DOHH2 (cell line): ENCODE measurements at regions not wholly inside any gene's neighbourhood (a gene's known extent, or its start where the extent isn't known, plus 50 kb on each side); places are given as distances from the start of the nearest gene placed in this dataset.

Experiments used
- H3F3A ChIP-seq: fragments of 200-600 bp; sonication (generic), shearing (Covaris generic); 2 replicates; pipeline ENCODE4 v1.6.0; 2016; ENCODE audit warnings: antibody characterized with exemption, mild to moderate bottlenecking; ENCODE audit not compliant: control insufficient read depth, insufficient read depth
- H3K27ac ChIP-seq: fragments of 200-600 bp; sonication (generic); 2 replicates; pipeline ENCODE4 v1.5.1; 2014; ENCODE audit warnings: low read depth, mild to moderate bottlenecking, low read length, moderate library complexity
- H3K27me3 ChIP-seq: fragments of 200-600 bp; sonication (generic); 2 replicates; pipeline ENCODE4 v1.6.1; 2014; ENCODE audit warnings: mild to moderate bottlenecking, low read length, mixed read lengths; ENCODE audit not compliant: control insufficient read depth
- H3K36me3 ChIP-seq: fragments of 200-600 bp; sonication (generic); 2 replicates; pipeline ENCODE4 v1.6.1; 2014; ENCODE audit warnings: mild to moderate bottlenecking, low read length, moderate library complexity, mixed read lengths; ENCODE audit not compliant: control insufficient read depth
- H3K4me1 ChIP-seq: fragments of 200-600 bp; sonication (generic); 2 replicates; pipeline ENCODE4 v1.6.1; 2014; ENCODE audit warnings: mild to moderate bottlenecking, low read length, mixed read lengths; ENCODE audit not compliant: control insufficient read depth
- H3K4me2 ChIP-seq: fragments of 200-600 bp; sonication (generic); 2 replicates; pipeline ENCODE4 v1.6.0; 2014; ENCODE audit warnings: mild to moderate bottlenecking, low read length, moderate library complexity
- H3K4me3 ChIP-seq: fragments of 200-600 bp; sonication (generic); 2 replicates; pipeline ENCODE4 v1.5.1; 2014; ENCODE audit warnings: mild to moderate bottlenecking, low read length, mixed read lengths
- H3K79me2 ChIP-seq: fragments of 200-600 bp; sonication (generic); 2 replicates; pipeline ENCODE4 v1.6.1; 2014; ENCODE audit warnings: mild to moderate bottlenecking, low read length, mixed read lengths; ENCODE audit not compliant: control insufficient read depth
- H3K9me2 ChIP-seq: fragments of 200-600 bp; sonication (generic); replicated peaks from 2 replicates; pipeline ENCODE4 v1.6.1; 2014; ENCODE audit warnings: mild to moderate bottlenecking, low read length, mixed read lengths; ENCODE audit not compliant: control insufficient read depth
- H3K9me3 ChIP-seq: fragments of 200-600 bp; sonication (generic); 2 replicates; pipeline ENCODE4 v1.6.1; 2014; ENCODE audit warnings: antibody characterized with exemption, low read length, mixed read lengths; ENCODE audit not compliant: control insufficient read depth, insufficient read depth
- H4K20me1 ChIP-seq: fragments of 200-600 bp; sonication (generic); 2 replicates; pipeline ENCODE4 v1.6.0; 2014; ENCODE audit warnings: low read depth, mild to moderate bottlenecking, antibody characterized with exemption, low read length, moderate library complexity; ENCODE audit not compliant: control insufficient read depth, insufficient read depth
- EZH2phosphoT487 ChIP-seq: fragments of 200-600 bp; sonication (generic); IDR thresholded peaks from 2 replicates; pipeline ENCODE4 v1.6.1; 2017; ENCODE audit warnings: borderline replicate concordance, mild to moderate bottlenecking, antibody characterized with exemption, low read length, moderate library complexity, mixed read lengths
- TF ChIP-seq, protein P1 (sequence below): fragments of 200-600 bp; sonication (generic); IDR thresholded peaks from one replicate; pipeline ENCODE4 v1.5.1; 2014; ENCODE audit warnings: antibody characterized with exemption, mild to moderate bottlenecking, low read depth, low read length; ENCODE audit not compliant: poor library complexity, severe bottlenecking

- Histone ChIP-seq H3K27ac (no peak overlapping the region), H3K4me2 (no peak overlapping the region), H3F3A (no peaks in the 10 kb centered on the region), H4K20me1 (no peaks in the 10 kb centered on the region), H3K4me1 (no peaks in the 10 kb centered on the region), H3K36me3 (no peaks in the 10 kb centered on the region), H3K9me3 (no peaks in the 10 kb centered on the region), H3K4me3 (no peak overlapping the region), H3K9me2 (no peaks in the 10 kb centered on the region), H3K79me2 (no peaks in the 10 kb centered on the region), H3K27me3 (0 out of 2 replicates have a peak, but pooled peaks cover 2% of the 10 kb centered on the region)
- TF ChIP-seq, protein P1, sequence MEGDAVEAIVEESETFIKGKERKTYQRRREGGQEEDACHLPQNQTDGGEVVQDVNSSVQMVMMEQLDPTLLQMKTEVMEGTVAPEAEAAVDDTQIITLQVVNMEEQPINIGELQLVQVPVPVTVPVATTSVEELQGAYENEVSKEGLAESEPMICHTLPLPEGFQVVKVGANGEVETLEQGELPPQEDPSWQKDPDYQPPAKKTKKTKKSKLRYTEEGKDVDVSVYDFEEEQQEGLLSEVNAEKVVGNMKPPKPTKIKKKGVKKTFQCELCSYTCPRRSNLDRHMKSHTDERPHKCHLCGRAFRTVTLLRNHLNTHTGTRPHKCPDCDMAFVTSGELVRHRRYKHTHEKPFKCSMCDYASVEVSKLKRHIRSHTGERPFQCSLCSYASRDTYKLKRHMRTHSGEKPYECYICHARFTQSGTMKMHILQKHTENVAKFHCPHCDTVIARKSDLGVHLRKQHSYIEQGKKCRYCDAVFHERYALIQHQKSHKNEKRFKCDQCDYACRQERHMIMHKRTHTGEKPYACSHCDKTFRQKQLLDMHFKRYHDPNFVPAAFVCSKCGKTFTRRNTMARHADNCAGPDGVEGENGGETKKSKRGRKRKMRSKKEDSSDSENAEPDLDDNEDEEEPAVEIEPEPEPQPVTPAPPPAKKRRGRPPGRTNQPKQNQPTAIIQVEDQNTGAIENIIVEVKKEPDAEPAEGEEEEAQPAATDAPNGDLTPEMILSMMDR, result no peak
- no peak for TF ChIP-seq EZH2phosphoT487
Measured at GRCh38 chr17:79485991-79486390, 124.9 kb downstream of the RBFOX3 start.

GRCh38 chr17:79485419-79485985 lies 125.3 kb downstream of the RBFOX3 start:
- no peaks in the 10 kb centered on the region for H3F3A ChIP-seq
- no peaks in the 10 kb centered on the region for H3K36me3 ChIP-seq
- TF ChIP-seq EZH2phosphoT487, result no peak
- TF ChIP-seq, protein P1, result no peak
- H3K79me2 ChIP-seq, result no peaks in the 10 kb centered on the region
- H3K4me3 ChIP-seq, result no peak overlapping the region
- no peaks in the 10 kb centered on the region for H3K9me3 ChIP-seq
- H4K20me1 ChIP-seq, result no peaks in the 10 kb centered on the region
- no peak overlapping the region for H3K27ac ChIP-seq
- H3K27me3 ChIP-seq, result 0 out of 2 replicates have a peak, but pooled peaks cover 2% of the 10 kb centered on the region
- no peak overlapping the region for H3K4me2 ChIP-seq
- no peaks in the 10 kb centered on the region for H3K9me2 ChIP-seq
- H3K4me1 ChIP-seq, result no peaks in the 10 kb centered on the region

DNA sequence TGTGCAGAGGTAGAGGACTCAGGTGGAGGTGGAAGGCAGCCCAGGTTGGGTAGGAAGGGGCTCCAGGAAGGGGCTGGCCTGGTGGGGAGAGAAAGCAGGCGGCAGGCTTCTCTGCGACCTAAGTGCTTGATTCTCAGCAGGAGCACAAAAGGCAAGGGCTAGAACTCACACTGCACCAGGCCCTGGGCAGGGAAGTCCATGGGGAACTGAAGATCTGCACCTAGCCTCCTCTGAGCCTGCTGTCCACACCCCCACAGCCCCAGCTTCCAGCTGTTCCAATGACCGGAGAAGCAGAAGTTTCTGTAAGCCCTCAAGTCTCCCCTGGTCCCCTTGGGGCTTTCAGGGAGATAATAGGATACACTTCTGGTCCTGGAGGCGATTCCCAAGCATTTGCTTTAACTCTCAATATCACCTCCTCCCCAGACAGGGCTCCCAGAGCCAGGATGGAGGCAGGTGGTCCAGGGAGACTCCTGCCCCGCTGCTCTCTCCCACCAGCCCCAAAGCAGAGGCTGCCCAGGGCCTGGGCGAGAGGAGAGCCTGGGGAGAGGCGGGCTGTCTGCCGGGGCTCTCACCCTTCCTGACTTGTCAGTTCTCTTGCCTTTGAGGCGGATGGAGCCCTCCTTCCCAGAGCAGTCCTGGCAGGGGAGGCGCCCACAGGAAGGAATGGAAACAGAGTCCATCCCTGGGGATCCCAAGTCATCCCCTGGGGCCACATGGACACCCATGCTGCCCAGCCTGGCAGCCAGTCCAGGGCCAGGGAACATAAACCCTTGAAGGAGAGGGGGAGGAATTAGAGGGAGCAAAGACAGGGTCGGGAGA lies 126.0 kb downstream of the RBFOX3 start:
- Histone ChIP-seq H3K9me2 (no peaks in the 10 kb centered on the region), H4K20me1 (no peaks in the 10 kb centered on the region), H3K27ac (no peak overlapping the region), H3K4me1 (no peaks in the 10 kb centered on the region), H3K79me2 (no peaks in the 10 kb centered on the region), H3F3A (no peaks in the 10 kb centered on the region), H3K4me3 (no peak overlapping the region), H3K36me3 (no peaks in the 10 kb centered on the region), H3K9me3 (no peaks in the 10 kb centered on the region), H3K27me3 (0 out of 2 replicates have a peak, but pooled peaks cover under 1% of the 10 kb centered on the region), H3K4me2 (no peak overlapping the region)
- TF ChIP-seq, protein P1, result no peak
- no peak for TF ChIP-seq EZH2phosphoT487
